SK-N-SH (cell line): ENCODE measurements at regions not wholly inside any gene's neighbourhood (a gene's known extent, or its start where the extent isn't known, plus 50 kb on each side); places are given as distances from the start of the nearest gene placed in this dataset.
"Not testable (repeated sequence)": the region's sequence is repeated elsewhere in the genome, so short reads cannot be mapped to it uniquely, and the experiment has no call there.

Experiments
- CTCF ChIA-PET: fragments of 300-600, 350-600 bp; formaldehyde crosslinking; extraction: SDS; loops from one replicate; lab custom pipeline; 2021; lab: Yijun Ruan, JAX
- POLR2A ChIA-PET: fragments of 350-600 bp; sonication (Branson Sonifier 250); formaldehyde crosslinking; extraction: SDS; loops from one replicate; lab custom pipeline; 2020; ENCODE audit warnings: antibody characterized with exemption, inconsistent platforms; lab: Yijun Ruan, JAX
- DNase-seq: peaks from one replicate; pipeline ENCODE4 v3.0.0; 2012
- H2AFZ ChIP-seq: fragments of 200-600 bp; sonication (generic); 2 replicates; pipeline ENCODE4 v1.8.1; 2016; ENCODE audit warnings: antibody characterized with exemption, mild to moderate bottlenecking, low read depth
- H3F3A ChIP-seq: fragments of 200-600 bp; sonication (generic); replicated peaks from 2 replicates; pipeline ENCODE3; 2016; ENCODE audit warnings: antibody characterized with exemption, mild to moderate bottlenecking; ENCODE audit not compliant: insufficient read depth
- H3K27ac ChIP-seq, 2 experiments: fragments of 200-500 bp in 1 of 2; fragments of 200-600 bp in 1 of 2; sonication (Bioruptor generic) in 1 of 2; sonication (generic), shearing (Covaris generic) in 1 of 2; 2 replicates each; pipeline versions ENCODE4 v1.5.1 to v1.6.1; 2014 to 2016; ENCODE audit warnings: low read depth in 2 of 2, inconsistent platforms in 1 of 2, low read length in 1 of 2, mild to moderate bottlenecking in 1 of 2, mixed read lengths in 1 of 2
- H3K27me3 ChIP-seq: fragments of 200-600 bp; sonication (generic), shearing (Covaris generic); 2 replicates; pipeline ENCODE4 v1.6.1; 2016; ENCODE audit warnings: mixed run types; ENCODE audit not compliant: insufficient read depth
- H3K36me3 ChIP-seq, 2 experiments: fragments of 200-500 bp in 1 of 2; fragments of 200-600 bp in 1 of 2; sonication (Bioruptor generic) in 1 of 2; sonication (generic) in 1 of 2; replicated peaks in 1 of 2; 2 replicates each; pipeline versions ENCODE3 to v1.5.1; 2014 to 2016; ENCODE audit warnings: low read length in 1 of 2, mild to moderate bottlenecking in 1 of 2; ENCODE audit not compliant: insufficient read depth in 2 of 2, control insufficient read depth in 1 of 2
- H3K4me1 ChIP-seq, 2 experiments: fragments of 200-500 bp in 1 of 2; fragments of 200-600 bp in 1 of 2; sonication (Bioruptor generic) in 1 of 2; sonication (generic), shearing (Covaris generic) in 1 of 2; 2 replicates each; pipeline versions ENCODE4 v1.5.1 to v1.6.1; 2014 to 2016; ENCODE audit warnings: low read depth in 1 of 2, low read length in 1 of 2, mixed run types in 1 of 2; ENCODE audit not compliant: insufficient read depth in 2 of 2, control insufficient read depth in 1 of 2
- H3K4me2 ChIP-seq: fragments of 200-600 bp; sonication (generic), shearing (Covaris generic); 2 replicates; pipeline ENCODE4 v1.6.1; 2017; ENCODE audit warnings: mixed run types
- H3K4me3 ChIP-seq, 2 experiments: fragments of 200-500 bp in 1 of 2; fragments of 200-600 bp in 1 of 2; sonication (Bioruptor generic) in 1 of 2; sonication (generic), shearing (Covaris generic) in 1 of 2; 2 replicates each; pipeline versions ENCODE4 v1.5.1 to v1.8.1; 2014 to 2016; ENCODE audit warnings: low read depth in 2 of 2, inconsistent platforms in 1 of 2, low read length in 1 of 2, mild to moderate bottlenecking in 1 of 2, mixed read lengths in 1 of 2, moderate library complexity in 1 of 2
- H3K79me2 ChIP-seq: fragments of 200-600 bp; sonication (generic); 2 replicates; pipeline ENCODE4 v1.8.1; 2017; ENCODE audit warnings: mild to moderate bottlenecking; ENCODE audit not compliant: insufficient read depth
- H3K9ac ChIP-seq: fragments of 200-600 bp; sonication (generic); 2 replicates; pipeline ENCODE4 v1.6.1; 2017; ENCODE audit warnings: mixed run types
- H3K9me2 ChIP-seq: fragments of 200-600 bp; sonication (generic); 2 replicates; pipeline ENCODE4 v1.6.1; 2017; ENCODE audit warnings: mixed run types
- H3K9me3 ChIP-seq: fragments of 200-600 bp; sonication (generic); 2 replicates; pipeline ENCODE4 v1.6.1; 2017; ENCODE audit warnings: mixed run types, mild to moderate bottlenecking, moderate library complexity
- H4K20me1 ChIP-seq: fragments of 200-600 bp; sonication (generic); 2 replicates; pipeline ENCODE4 v1.6.1; 2017; ENCODE audit warnings: mild to moderate bottlenecking, mixed run types; ENCODE audit not compliant: insufficient read depth
- EP300 ChIP-seq, 2 experiments: IDR thresholded peaks; 2 replicates each; pipeline versions ENCODE4 v1.4.0 to v1.6.1; 2012; ENCODE audit warnings: borderline replicate concordance in 1 of 2, low read depth in 1 of 2, low read length in 1 of 2
- EZH2phosphoT487 ChIP-seq: fragments of 200-600 bp; sonication (generic); IDR thresholded peaks from 2 replicates; pipeline ENCODE4 v1.6.1; 2017; ENCODE audit warnings: low read depth, mixed run types, mild to moderate bottlenecking, antibody characterized with exemption, moderate library complexity, borderline replicate concordance
- FOSL2 ChIP-seq: IDR thresholded peaks from 2 replicates; pipeline ENCODE4 v1.4.0; 2012; ENCODE audit warnings: low read depth, mild to moderate bottlenecking, moderate library complexity, borderline replicate concordance
- FOXJ3 ChIP-seq: sonication (generic); formaldehyde crosslinking; IDR thresholded peaks from 2 replicates; pipeline ENCODE4 v1.5.1; 2020; ENCODE audit warnings: mild to moderate bottlenecking, missing genetic modification reagents
- FOXM1 ChIP-seq: IDR thresholded peaks from 2 replicates; pipeline ENCODE4 v1.4.0; 2012; ENCODE audit warnings: low read depth, mild to moderate bottlenecking
- GABPA ChIP-seq: IDR thresholded peaks from 2 replicates; pipeline ENCODE4 v1.4.0; 2012; ENCODE audit warnings: low read depth, mild to moderate bottlenecking
- GATA2 ChIP-seq: sonication (generic); formaldehyde crosslinking; IDR thresholded peaks from 2 replicates; pipeline ENCODE4 v1.5.0; 2020; ENCODE audit warnings: mild to moderate bottlenecking, missing genetic modification reagents
- JUND ChIP-seq: IDR thresholded peaks from 2 replicates; pipeline ENCODE4 v1.4.0; 2012
- MEF2A ChIP-seq: IDR thresholded peaks from 2 replicates; pipeline ENCODE4 v1.4.0; 2012; ENCODE audit warnings: low read depth, borderline replicate concordance
- NFIC ChIP-seq: IDR thresholded peaks from 2 replicates; pipeline ENCODE4 v1.4.0; 2012; ENCODE audit warnings: borderline replicate concordance
- NRF1 ChIP-seq: IDR thresholded peaks from 2 replicates; pipeline ENCODE4 v1.6.1; 2012; ENCODE audit warnings: low read depth, mild to moderate bottlenecking, low read length
- POLR2AphosphoS5 ChIP-seq: IDR thresholded peaks from 2 replicates; pipeline ENCODE4 v1.6.1; 2012; ENCODE audit warnings: low read depth, low read length
- RCOR1 ChIP-seq: fragments of 150-350 bp; IDR thresholded peaks from 2 replicates; pipeline ENCODE4 v1.6.1; 2017; ENCODE audit warnings: antibody characterized with exemption, low read length
- SIN3A ChIP-seq: IDR thresholded peaks from 2 replicates; pipeline ENCODE4 v1.6.1; 2012; ENCODE audit warnings: low read depth, mild to moderate bottlenecking, low read length, moderate library complexity, borderline replicate concordance
- SMC3 ChIP-seq: IDR thresholded peaks from 2 replicates; pipeline ENCODE4 v1.6.1; 2012; ENCODE audit warnings: low read depth, low read length, improper control_type of control experiment
- TAF1 ChIP-seq: IDR thresholded peaks from 2 replicates; pipeline ENCODE4 v1.6.1; 2012; ENCODE audit warnings: low read depth, mild to moderate bottlenecking, low read length, moderate library complexity, borderline replicate concordance
- TCF12 ChIP-seq: IDR thresholded peaks from 2 replicates; pipeline ENCODE4 v1.4.0; 2012
- TEAD4 ChIP-seq: IDR thresholded peaks from 2 replicates; pipeline ENCODE4 v1.4.0; 2012; ENCODE audit warnings: mild to moderate bottlenecking, borderline replicate concordance; ENCODE audit not compliant: insufficient read depth
- YY1 ChIP-seq: IDR thresholded peaks from 2 replicates; pipeline ENCODE4 v1.4.0; 2012; ENCODE audit warnings: low read depth, mild to moderate bottlenecking
- WGBS: methylation state at CpG from one replicate; pipeline ENCODE4 v1.1.6; 2017; ENCODE audit warnings: low lambda C conversion rate; 5-methylcytosine and 5-hydroxymethylcytosine counted together
- TF ChIP-seq, protein P1 (sequence below): IDR thresholded peaks from 2 replicates; pipeline ENCODE4; 2012
- TF ChIP-seq, protein P2 (sequence below): fragments of 200-600 bp; sonication (generic); IDR thresholded peaks from 2 replicates; pipeline ENCODE4 v1.6.1; 2017; ENCODE audit warnings: antibody characterized with exemption, mild to moderate bottlenecking, moderate library complexity
- TF ChIP-seq, protein P3 (sequence below): IDR thresholded peaks from 2 replicates; pipeline ENCODE4 v1.4.0; 2012; ENCODE audit warnings: low read depth, borderline replicate concordance
- TF ChIP-seq, protein P4 (sequence below): IDR thresholded peaks from 2 replicates; pipeline ENCODE4 v1.4.0; 2012; ENCODE audit warnings: low read depth, borderline replicate concordance
- TF ChIP-seq, protein P5 (sequence below): IDR thresholded peaks from 2 replicates; pipeline ENCODE4 v1.4.0; 2012; ENCODE audit warnings: low read depth

DNA sequence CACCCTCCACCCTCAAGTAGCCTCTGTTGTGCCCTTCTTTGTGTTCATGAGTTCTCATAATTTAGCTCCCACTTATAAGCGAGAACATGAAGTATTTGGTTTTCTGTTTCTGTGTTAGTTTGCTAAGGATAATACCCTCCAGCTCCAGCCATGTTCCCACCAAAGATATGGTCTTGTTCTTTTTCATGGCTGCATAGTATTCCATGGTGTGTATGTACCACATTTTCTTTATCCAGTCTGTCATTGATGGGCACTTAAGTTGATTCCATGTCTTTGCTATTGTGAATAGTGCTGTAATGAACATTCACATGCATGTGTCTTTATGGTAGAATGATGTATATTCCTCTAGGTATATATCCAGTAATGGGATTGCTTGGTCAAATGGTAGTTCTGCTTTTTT lies 77.8 kb downstream of the FTHL17 start:
- H3K9me3 ChIP-seq, DNase-seq, H3F3A ChIP-seq, H2AFZ ChIP-seq, H3K4me1 ChIP-seq, H3K9me2 ChIP-seq, H3K9ac ChIP-seq, H3K36me3 ChIP-seq, H3K27ac ChIP-seq, H3K4me2 ChIP-seq, POLR2A ChIA-PET, CTCF ChIA-PET, H3K27me3 ChIP-seq, H3K4me3 ChIP-seq, H3K79me2 ChIP-seq, H4K20me1 ChIP-seq: not testable (repeated sequence)
- WGBS: 16% methylated on average over 1 of the region's 1 CpG

DNA sequence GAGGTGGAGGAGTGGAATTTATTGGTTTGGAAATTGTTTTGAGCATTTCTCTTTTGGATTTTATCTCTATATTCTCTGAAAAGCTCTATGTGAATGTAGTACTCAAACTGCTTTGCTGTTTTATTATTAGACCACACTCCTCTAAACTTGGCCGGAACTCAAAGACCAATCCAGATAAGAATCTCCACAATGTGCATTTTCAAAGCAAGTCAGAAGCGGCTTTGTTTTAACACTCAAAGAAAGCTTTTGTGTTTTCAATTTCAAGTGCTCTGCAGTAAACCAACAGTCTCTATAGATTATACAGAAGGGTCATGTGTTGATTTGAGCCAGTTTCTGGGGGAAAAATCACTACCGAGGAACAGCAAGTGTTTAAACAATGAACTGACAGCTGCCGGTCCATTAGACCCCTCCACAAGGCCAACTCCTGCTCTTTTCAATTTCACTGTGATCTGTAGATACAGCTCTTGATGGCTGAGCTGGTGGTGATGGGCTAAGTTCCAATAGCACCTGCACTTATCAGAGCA lies 79.4 kb downstream of the FTHL17 start:
- no peaks in the 10 kb centered on the region for H3K36me3 ChIP-seq
- DNase-seq: peak; percentile 33
- H3K9ac ChIP-seq: no peak overlapping the region
- no peaks in the 10 kb centered on the region for H3K9me3 ChIP-seq
- ChIA-PET POLR2A (no interaction called here), CTCF (interaction anchor here (0.8 to 1.7 kb wide), 5 partner anchors 42 to 163 kb away, joined by 3 to 6 read pairs (median 3); no protein-coding TSS in a partner anchor)
- H3K79me2 ChIP-seq: no peaks in the 10 kb centered on the region
- no peak overlapping the region for H2AFZ ChIP-seq
- no peak overlapping the region for H3K4me2 ChIP-seq
- H3K27me3 ChIP-seq: no peaks in the 10 kb centered on the region; the same call in 1 of the 2 replicates
- WGBS: 5% methylated on average over 4 of the region's 4 CpGs
- no peaks in the 10 kb centered on the region; a peak in 1 of 4 replicates for H3K4me1 ChIP-seq
- no peaks in the 10 kb centered on the region for H3F3A ChIP-seq
- no peaks in the 10 kb centered on the region for H3K9me2 ChIP-seq
- H3K27ac ChIP-seq: peak overlapping the region in 1 of 2 experiments; percentile 80; a peak in 2 of 4 replicates
- no peaks in the 10 kb centered on the region for H4K20me1 ChIP-seq
- no peak overlapping the region; a peak in 1 of 4 replicates for H3K4me3 ChIP-seq
- TF ChIP-seq JUND (0 out of 2 replicates have a peak, but pooled peaks have one; percentile 19), RCOR1 (no peak), FOXJ3 (no peak), FOXM1 (no peak), POLR2AphosphoS5 (no peak), TAF1 (no peak), SIN3A (no peak), YY1 (no peak), TCF12 (peak; percentile 63), NFIC (peak; percentile 53; the same call in 1 of the 2 replicates), NRF1 (no peak), GABPA (no peak), FOSL2 (no peak), GATA2 (CRISPR knock-in tag) (peak; percentile 66), EZH2phosphoT487 (no peak), MEF2A (no peak), SMC3 (no peak), TEAD4 (no peak), EP300 (IDR thresholded peaks at IDR 0.05; ENCODE audit: borderline replicate concordance in 1 of 2, low read depth in 1 of 2, low read length in 1 of 2) (peak in 1 of 2 experiments; percentile 63; a peak in 2 of 4 replicates)
- TF ChIP-seq, protein P1, sequence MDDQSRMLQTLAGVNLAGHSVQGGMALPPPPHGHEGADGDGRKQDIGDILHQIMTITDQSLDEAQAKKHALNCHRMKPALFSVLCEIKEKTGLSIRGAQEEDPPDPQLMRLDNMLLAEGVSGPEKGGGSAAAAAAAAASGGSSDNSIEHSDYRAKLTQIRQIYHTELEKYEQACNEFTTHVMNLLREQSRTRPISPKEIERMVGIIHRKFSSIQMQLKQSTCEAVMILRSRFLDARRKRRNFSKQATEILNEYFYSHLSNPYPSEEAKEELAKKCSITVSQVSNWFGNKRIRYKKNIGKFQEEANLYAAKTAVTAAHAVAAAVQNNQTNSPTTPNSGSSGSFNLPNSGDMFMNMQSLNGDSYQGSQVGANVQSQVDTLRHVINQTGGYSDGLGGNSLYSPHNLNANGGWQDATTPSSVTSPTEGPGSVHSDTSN: peak; percentile 33
- TF ChIP-seq, protein P2, sequence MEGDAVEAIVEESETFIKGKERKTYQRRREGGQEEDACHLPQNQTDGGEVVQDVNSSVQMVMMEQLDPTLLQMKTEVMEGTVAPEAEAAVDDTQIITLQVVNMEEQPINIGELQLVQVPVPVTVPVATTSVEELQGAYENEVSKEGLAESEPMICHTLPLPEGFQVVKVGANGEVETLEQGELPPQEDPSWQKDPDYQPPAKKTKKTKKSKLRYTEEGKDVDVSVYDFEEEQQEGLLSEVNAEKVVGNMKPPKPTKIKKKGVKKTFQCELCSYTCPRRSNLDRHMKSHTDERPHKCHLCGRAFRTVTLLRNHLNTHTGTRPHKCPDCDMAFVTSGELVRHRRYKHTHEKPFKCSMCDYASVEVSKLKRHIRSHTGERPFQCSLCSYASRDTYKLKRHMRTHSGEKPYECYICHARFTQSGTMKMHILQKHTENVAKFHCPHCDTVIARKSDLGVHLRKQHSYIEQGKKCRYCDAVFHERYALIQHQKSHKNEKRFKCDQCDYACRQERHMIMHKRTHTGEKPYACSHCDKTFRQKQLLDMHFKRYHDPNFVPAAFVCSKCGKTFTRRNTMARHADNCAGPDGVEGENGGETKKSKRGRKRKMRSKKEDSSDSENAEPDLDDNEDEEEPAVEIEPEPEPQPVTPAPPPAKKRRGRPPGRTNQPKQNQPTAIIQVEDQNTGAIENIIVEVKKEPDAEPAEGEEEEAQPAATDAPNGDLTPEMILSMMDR: no peak
- TF ChIP-seq, protein P3, sequence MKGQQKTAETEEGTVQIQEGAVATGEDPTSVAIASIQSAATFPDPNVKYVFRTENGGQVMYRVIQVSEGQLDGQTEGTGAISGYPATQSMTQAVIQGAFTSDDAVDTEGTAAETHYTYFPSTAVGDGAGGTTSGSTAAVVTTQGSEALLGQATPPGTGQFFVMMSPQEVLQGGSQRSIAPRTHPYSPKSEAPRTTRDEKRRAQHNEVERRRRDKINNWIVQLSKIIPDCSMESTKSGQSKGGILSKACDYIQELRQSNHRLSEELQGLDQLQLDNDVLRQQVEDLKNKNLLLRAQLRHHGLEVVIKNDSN: no peak
- TF ChIP-seq, protein P4, sequence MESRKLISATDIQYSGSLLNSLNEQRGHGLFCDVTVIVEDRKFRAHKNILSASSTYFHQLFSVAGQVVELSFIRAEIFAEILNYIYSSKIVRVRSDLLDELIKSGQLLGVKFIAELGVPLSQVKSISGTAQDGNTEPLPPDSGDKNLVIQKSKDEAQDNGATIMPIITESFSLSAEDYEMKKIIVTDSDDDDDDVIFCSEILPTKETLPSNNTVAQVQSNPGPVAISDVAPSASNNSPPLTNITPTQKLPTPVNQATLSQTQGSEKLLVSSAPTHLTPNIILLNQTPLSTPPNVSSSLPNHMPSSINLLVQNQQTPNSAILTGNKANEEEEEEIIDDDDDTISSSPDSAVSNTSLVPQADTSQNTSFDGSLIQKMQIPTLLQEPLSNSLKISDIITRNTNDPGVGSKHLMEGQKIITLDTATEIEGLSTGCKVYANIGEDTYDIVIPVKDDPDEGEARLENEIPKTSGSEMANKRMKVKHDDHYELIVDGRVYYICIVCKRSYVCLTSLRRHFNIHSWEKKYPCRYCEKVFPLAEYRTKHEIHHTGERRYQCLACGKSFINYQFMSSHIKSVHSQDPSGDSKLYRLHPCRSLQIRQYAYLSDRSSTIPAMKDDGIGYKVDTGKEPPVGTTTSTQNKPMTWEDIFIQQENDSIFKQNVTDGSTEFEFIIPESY: no peak
- TF ChIP-seq, protein P5, sequence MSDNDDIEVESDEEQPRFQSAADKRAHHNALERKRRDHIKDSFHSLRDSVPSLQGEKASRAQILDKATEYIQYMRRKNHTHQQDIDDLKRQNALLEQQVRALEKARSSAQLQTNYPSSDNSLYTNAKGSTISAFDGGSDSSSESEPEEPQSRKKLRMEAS: no peak
